ENCODE measurements at regions not wholly inside any gene's neighbourhood (a gene's known extent, or its start where the extent isn't known, plus 50 kb on each side); places are given as distances from the start of the nearest gene placed in this dataset.

DNA sequence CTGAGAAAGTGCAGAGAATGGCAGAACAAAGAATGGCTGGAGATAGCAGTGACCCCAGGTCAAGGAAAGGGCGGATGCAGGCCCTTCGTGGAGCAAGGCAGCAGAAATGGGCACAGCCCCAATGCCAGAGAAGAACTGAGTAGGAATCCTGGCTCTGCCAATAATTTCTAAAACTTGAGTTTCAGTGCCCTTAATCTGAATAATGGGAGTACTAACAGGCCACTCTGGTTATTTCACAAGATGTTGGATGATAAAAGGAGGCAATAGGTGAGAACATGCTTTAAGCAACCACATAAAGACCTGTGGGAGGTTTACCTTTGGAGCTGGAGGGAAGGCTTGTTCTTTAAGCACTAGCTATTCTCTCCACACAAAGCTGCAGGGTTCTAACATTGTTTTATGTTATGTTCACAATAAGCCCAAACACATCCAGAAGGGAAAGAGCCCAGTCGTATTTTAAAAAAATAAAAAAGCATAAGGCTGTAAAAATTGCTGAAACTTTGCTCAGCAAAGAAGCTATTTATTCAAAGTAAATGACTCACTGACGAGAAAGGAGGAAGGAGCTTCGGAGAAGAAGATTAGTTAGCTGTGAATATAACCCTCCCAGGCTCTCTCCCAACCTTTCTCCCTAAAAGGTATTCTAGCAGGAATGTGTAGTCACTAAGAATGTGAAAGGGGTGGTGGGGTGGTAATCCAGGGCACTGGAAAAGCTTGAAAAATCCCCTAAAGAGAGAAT is 470.2 kb downstream of the TXNL1 start:
- TF ChIP-seq CTCF (IDR thresholded peaks at IDR 0.05) = no peak
- TF ChIP-seq POLR2A (IDR thresholded peaks at IDR 0.05) = no peak
